Bronchial epithelial cell (primary cell): ENCODE measurements at regions not wholly inside any gene's neighbourhood (a gene's known extent, or its start where the extent isn't known, plus 50 kb on each side); places are given as distances from the start of the nearest gene placed in this dataset.

Experiments
- DNase-seq: peaks from one replicate; pipeline ENCODE4 v3.0.0-alpha.2; 2010; ENCODE audit warnings: low read depth
- FAIRE-seq: peaks from 2 replicates; lab custom pipeline; 2011; peaks lifted over from hg19 to GRCh38; lab: Jason Lieb, UNC
- H3K27me3 ChIP-seq: 2 replicates; pipeline ENCODE4 v1.5.1; 2011; ENCODE audit warnings: low read length; ENCODE audit not compliant: control insufficient read depth, insufficient read depth
- H3K36me3 ChIP-seq: 2 replicates; pipeline ENCODE4 v1.5.1; 2011; ENCODE audit warnings: low read length; ENCODE audit not compliant: control insufficient read depth, insufficient read depth
- H3K4me3 ChIP-seq: 2 replicates; pipeline ENCODE4 v1.5.1; 2011; ENCODE audit warnings: mild to moderate bottlenecking, low read depth, low read length, control low read depth
- CTCF ChIP-seq: IDR thresholded peaks from 2 replicates; pipeline ENCODE4 v1.5.1; 2011; ENCODE audit warnings: mild to moderate bottlenecking, moderate library complexity, low read length, control low read depth, inconsistent platforms; ENCODE audit not compliant: insufficient read depth, severe bottlenecking

DNA sequence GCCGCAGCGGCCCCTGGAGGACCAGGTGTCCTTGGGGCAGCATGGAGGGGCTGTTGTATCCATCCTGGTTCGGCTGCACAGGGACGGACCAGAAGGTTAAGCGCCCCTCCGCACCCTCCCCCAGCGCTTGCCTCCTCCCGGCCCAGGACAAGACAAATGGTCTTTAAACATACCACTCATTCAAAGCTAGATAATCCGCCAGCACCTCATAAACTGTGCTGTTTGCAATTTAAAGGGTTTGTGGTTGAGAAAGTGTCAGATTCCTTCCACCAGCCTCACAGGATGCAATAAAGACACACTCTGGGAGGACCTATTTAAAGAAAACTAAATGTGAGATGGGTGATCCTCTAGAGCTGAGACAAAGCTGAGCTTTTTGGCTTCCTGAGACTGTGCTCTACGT, 426.2 kb upstream of the EEF2KMT start:
- DNase-seq (no peak), FAIRE-seq (no peak)
- no peaks in the 10 kb centered on the region for H3K27me3 ChIP-seq
- no peak overlapping the region for H3K4me3 ChIP-seq
- no peak for TF ChIP-seq CTCF
- H3K36me3 ChIP-seq = no peaks in the 10 kb centered on the region

GRCh38 chr16:5516115-5516514, 418.5 kb upstream of the EEF2KMT start:
- FAIRE-seq (no peak), DNase-seq (no peak)
- TF ChIP-seq CTCF = no peak
- Histone ChIP-seq H3K4me3 (no peak overlapping the region), H3K36me3 (no peaks in the 10 kb centered on the region), H3K27me3 (no peaks in the 10 kb centered on the region)

DNA sequence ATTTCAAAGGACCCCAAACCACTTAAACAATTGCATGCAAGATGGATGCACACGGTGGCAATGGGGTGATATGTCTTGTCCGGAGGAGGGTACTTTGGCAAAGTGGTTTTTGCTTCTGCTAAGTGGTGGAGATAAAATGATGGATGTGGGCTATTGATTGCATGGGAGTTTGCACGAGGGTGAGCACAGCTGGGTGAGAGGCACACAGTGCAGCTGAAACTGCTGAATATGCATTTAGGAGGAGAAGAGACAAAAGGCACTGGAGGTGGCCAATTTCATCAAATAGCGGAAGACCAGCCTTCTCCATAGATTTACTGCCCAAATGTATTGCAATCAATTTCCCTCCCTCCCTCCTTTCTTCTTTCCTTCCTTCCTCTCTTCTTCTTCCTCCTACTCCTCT, 414.4 kb upstream of the EEF2KMT start:
- no peak for FAIRE-seq
- no peak for TF ChIP-seq CTCF
- DNase-seq = no peak
- H3K36me3 ChIP-seq = no peaks in the 10 kb centered on the region
- H3K4me3 ChIP-seq = no peak overlapping the region
- H3K27me3 ChIP-seq = no peaks in the 10 kb centered on the region

- TF ChIP-seq CTCF = no peak
- H3K36me3 ChIP-seq = no peaks in the 10 kb centered on the region
- FAIRE-seq = no peak
Measured at GRCh38 chr16:5510819-5511370, 413.3 kb upstream of the EEF2KMT start.

DNA sequence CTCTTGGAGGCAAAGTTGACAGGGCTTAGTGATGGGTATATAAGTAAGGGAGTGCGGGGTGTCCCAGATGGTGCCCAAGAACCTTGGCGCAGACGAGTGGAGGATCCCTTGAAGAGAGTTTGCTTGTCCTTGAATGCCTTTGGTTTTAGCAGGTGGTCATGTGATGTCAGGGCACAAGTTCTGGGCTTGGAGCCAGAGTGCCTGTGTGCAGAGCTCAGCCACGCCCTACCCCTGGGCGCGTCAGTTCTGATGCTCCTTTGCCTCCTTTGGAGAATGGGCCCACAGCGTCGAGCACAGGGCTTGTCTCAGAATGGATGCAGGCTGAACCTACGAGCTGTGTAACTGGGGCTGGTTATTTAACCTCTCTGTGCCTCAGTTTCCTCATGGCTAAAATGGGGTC, 412.2 kb upstream of the EEF2KMT start:
- Histone ChIP-seq H3K4me3 (no peak overlapping the region), H3K27me3 (no peaks in the 10 kb centered on the region), H3K36me3 (no peaks in the 10 kb centered on the region)
- no peak for FAIRE-seq
- DNase-seq = no peak
- no peak for TF ChIP-seq CTCF

More at GRCh38 chr16:5510819-5511370, 413.3 kb upstream of the EEF2KMT start:
- H3K27me3 ChIP-seq = no peaks in the 10 kb centered on the region
- H3K4me3 ChIP-seq = no peak overlapping the region
- DNase-seq = no peak

- Histone ChIP-seq H3K4me3 (no peak overlapping the region), H3K36me3 (no peaks in the 10 kb centered on the region), H3K27me3 (no peaks in the 10 kb centered on the region)
- TF ChIP-seq CTCF = no peak
- DNase-seq = no peak
- FAIRE-seq = no peak
Measured at GRCh38 chr16:5509336-5509735, 411.7 kb upstream of the EEF2KMT start.
